GM06990 (cell line): ENCODE measurements at regions not wholly inside any gene's neighbourhood (a gene's known extent, or its start where the extent isn't known, plus 50 kb on each side); places are given as distances from the start of the nearest gene placed in this dataset.

Experiments used
- DNase-seq: peaks from one replicate; pipeline ENCODE4 v3.0.0-alpha.2; 2011; ENCODE audit not compliant: insufficient read length; ENCODE audit errors: extremely low read depth
- H3K27me3 ChIP-seq: replicated peaks from 2 replicates; pipeline ENCODE4 v1.6.0; 2011; ENCODE audit warnings: low read length; ENCODE audit not compliant: control insufficient read depth, insufficient read depth
- H3K36me3 ChIP-seq: 2 replicates; pipeline ENCODE4 v1.5.1; 2011; ENCODE audit warnings: low read length; ENCODE audit not compliant: control insufficient read depth, insufficient read depth
- H3K4me3 ChIP-seq: replicated peaks from 2 replicates; pipeline ENCODE4 v1.5.1; 2011; ENCODE audit warnings: low read depth, mild to moderate bottlenecking, control low read depth, low read length
- CTCF ChIP-seq: IDR thresholded peaks from 2 replicates; pipeline ENCODE4 v1.5.1; 2011; ENCODE audit warnings: low read length, control low read depth, mild to moderate bottlenecking, inconsistent platforms; ENCODE audit not compliant: insufficient read depth, poor library complexity, severe bottlenecking

- Histone ChIP-seq H3K4me3 (no peak overlapping the region), H3K27me3 (no peaks in the 10 kb centered on the region), H3K36me3 (no peaks in the 10 kb centered on the region)
- no peak for TF ChIP-seq CTCF
- DNase-seq: no peak
These were observed 161.3 kb upstream of the SHH start for GRCh38 chr7:155973451-155973997.

- Histone ChIP-seq H3K4me3 (no peak overlapping the region), H3K36me3 (no peaks in the 10 kb centered on the region), H3K27me3 (no peaks in the 10 kb centered on the region)
- TF ChIP-seq CTCF: no peak
- DNase-seq: no peak
These were observed 160.6 kb upstream of the SHH start for GRCh38 chr7:155972651-155973390.

- no peak overlapping the region for H3K4me3 ChIP-seq
- no peaks in the 10 kb centered on the region for H3K36me3 ChIP-seq
- DNase-seq: no peak
- no peaks in the 10 kb centered on the region for H3K27me3 ChIP-seq
- no peak for TF ChIP-seq CTCF
These were observed 160.0 kb upstream of the SHH start for GRCh38 chr7:155972247-155972646.

- no peak for DNase-seq
- Histone ChIP-seq H3K4me3 (no peak overlapping the region), H3K27me3 (no peaks in the 10 kb centered on the region), H3K36me3 (no peaks in the 10 kb centered on the region)
- no peak for TF ChIP-seq CTCF
These were observed 159.0 kb upstream of the SHH start for GRCh38 chr7:155971180-155971770.

- Histone ChIP-seq H3K36me3 (no peaks in the 10 kb centered on the region), H3K27me3 (no peaks in the 10 kb centered on the region), H3K4me3 (no peak overlapping the region)
- DNase-seq: no peak
- TF ChIP-seq CTCF: no peak
These were observed 157.1 kb upstream of the SHH start for GRCh38 chr7:155969192-155969929.
